ENCODE measurements at regions not wholly inside any gene's neighbourhood (a gene's known extent, or its start where the extent isn't known, plus 50 kb on each side); places are given as distances from the start of the nearest gene placed in this dataset.

- TF ChIP-seq FOXK2 (IDR thresholded peaks at IDR 0.05) (no peak), LEF1 (IDR thresholded peaks at IDR 0.05; ENCODE audit: borderline replicate concordance) (no peak), FOXM1 (IDR thresholded peaks at IDR 0.05; ENCODE audit: borderline replicate concordance) (no peak), BHLHE40 (IDR thresholded peaks at IDR 0.05; ENCODE audit: borderline replicate concordance) (no peak), PKNOX1 (IDR thresholded peaks at IDR 0.05) (no peak)
- CTCF ChIA-PET: no interaction called here
- no peak for DNase-seq (ENCODE audit: extremely low spot score)
- POLR2A ChIA-PET: no interaction called here
Observed at GRCh38 chr3:110384601-110385000, 687.0 kb upstream of the NECTIN3 start.

GRCh38 chr3:110389005-110389404, 682.6 kb upstream of the NECTIN3 start:
- DNase-seq (ENCODE audit: extremely low spot score): no peak
- TF ChIP-seq ELF4 (IDR thresholded peaks at IDR 0.05) (no peak), HDGF (IDR thresholded peaks at IDR 0.05; ENCODE audit: borderline replicate concordance) (no peak), CTBP1 (IDR thresholded peaks at IDR 0.05; ENCODE audit: borderline replicate concordance) (no peak), SUZ12 (IDR thresholded peaks at IDR 0.05) (no peak), ARNT (IDR thresholded peaks at IDR 0.05) (no peak), FOXM1 (IDR thresholded peaks at IDR 0.05; ENCODE audit: borderline replicate concordance) (no peak), L3MBTL2 (conservative IDR thresholded peaks at IDR 0.05) (no peak), SP1 (IDR thresholded peaks at IDR 0.05) (no peak), TARDBP (IDR thresholded peaks at IDR 0.05) (no peak), BHLHE40 (IDR thresholded peaks at IDR 0.05; ENCODE audit: borderline replicate concordance) (no peak), LEF1 (IDR thresholded peaks at IDR 0.05; ENCODE audit: borderline replicate concordance) (no peak), FOXA1 (IDR thresholded peaks at IDR 0.05) (no peak), PKNOX1 (IDR thresholded peaks at IDR 0.05) (no peak), NFRKB (IDR thresholded peaks at IDR 0.05) (no peak), ZNF384 (IDR thresholded peaks at IDR 0.05) (no peak), FOXK2 (IDR thresholded peaks at IDR 0.05) (no peak)
- CTCF ChIA-PET: no interaction called here
- POLR2A ChIA-PET: no interaction called here

DNA sequence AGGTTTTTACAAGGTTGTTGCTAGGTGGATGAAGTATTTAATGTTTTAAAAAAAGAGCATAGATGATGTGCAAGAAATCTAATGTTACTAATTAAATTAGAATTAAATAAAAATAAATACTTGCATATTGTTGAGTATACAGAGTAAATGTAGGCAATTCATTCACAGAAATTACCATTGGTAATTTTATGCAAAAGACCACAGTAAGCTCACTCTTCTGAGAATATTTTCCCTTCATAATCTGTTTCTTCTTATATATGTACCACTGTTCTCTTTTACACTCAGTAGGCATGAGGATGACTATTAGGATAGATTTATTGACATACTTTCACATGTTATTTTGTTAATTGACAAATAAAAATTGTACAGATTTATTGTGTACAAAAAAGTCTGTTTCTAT, 681.2 kb upstream of the NECTIN3 start:
- no peak for DNase-seq (ENCODE audit: extremely low spot score)
- CTCF ChIA-PET: no interaction called here
- POLR2A ChIA-PET: no interaction called here
- TF ChIP-seq L3MBTL2 (conservative IDR thresholded peaks at IDR 0.05) (no peak), CTBP1 (IDR thresholded peaks at IDR 0.05; ENCODE audit: borderline replicate concordance) (no peak), ZNF384 (IDR thresholded peaks at IDR 0.05) (no peak), PKNOX1 (IDR thresholded peaks at IDR 0.05) (no peak), BHLHE40 (IDR thresholded peaks at IDR 0.05; ENCODE audit: borderline replicate concordance) (no peak), ELF4 (IDR thresholded peaks at IDR 0.05) (no peak), SP1 (IDR thresholded peaks at IDR 0.05) (no peak), SUZ12 (IDR thresholded peaks at IDR 0.05) (no peak), ARNT (IDR thresholded peaks at IDR 0.05) (no peak), FOXK2 (IDR thresholded peaks at IDR 0.05) (no peak), NFRKB (IDR thresholded peaks at IDR 0.05) (no peak), HDGF (IDR thresholded peaks at IDR 0.05; ENCODE audit: borderline replicate concordance) (no peak), TARDBP (IDR thresholded peaks at IDR 0.05) (no peak), LEF1 (IDR thresholded peaks at IDR 0.05; ENCODE audit: borderline replicate concordance) (no peak), FOXA1 (IDR thresholded peaks at IDR 0.05) (no peak), FOXM1 (IDR thresholded peaks at IDR 0.05; ENCODE audit: borderline replicate concordance) (no peak)

- CTCF ChIA-PET: no interaction called here
- TF ChIP-seq L3MBTL2 (conservative IDR thresholded peaks at IDR 0.05) (no peak), TARDBP (IDR thresholded peaks at IDR 0.05) (no peak), SP1 (IDR thresholded peaks at IDR 0.05) (no peak), BHLHE40 (IDR thresholded peaks at IDR 0.05; ENCODE audit: borderline replicate concordance) (no peak), CTBP1 (IDR thresholded peaks at IDR 0.05; ENCODE audit: borderline replicate concordance) (no peak), FOXA1 (IDR thresholded peaks at IDR 0.05) (no peak), FOXK2 (IDR thresholded peaks at IDR 0.05) (no peak), FOXM1 (IDR thresholded peaks at IDR 0.05; ENCODE audit: borderline replicate concordance) (no peak), ELF4 (IDR thresholded peaks at IDR 0.05) (no peak), LEF1 (IDR thresholded peaks at IDR 0.05; ENCODE audit: borderline replicate concordance) (no peak), NFRKB (IDR thresholded peaks at IDR 0.05) (no peak), ZNF384 (IDR thresholded peaks at IDR 0.05) (no peak), PKNOX1 (IDR thresholded peaks at IDR 0.05) (no peak), SUZ12 (IDR thresholded peaks at IDR 0.05) (no peak), ARNT (IDR thresholded peaks at IDR 0.05) (no peak), HDGF (IDR thresholded peaks at IDR 0.05; ENCODE audit: borderline replicate concordance) (no peak)
Observed at GRCh38 chr3:110391042-110391441, 680.6 kb upstream of the NECTIN3 start.

DNA sequence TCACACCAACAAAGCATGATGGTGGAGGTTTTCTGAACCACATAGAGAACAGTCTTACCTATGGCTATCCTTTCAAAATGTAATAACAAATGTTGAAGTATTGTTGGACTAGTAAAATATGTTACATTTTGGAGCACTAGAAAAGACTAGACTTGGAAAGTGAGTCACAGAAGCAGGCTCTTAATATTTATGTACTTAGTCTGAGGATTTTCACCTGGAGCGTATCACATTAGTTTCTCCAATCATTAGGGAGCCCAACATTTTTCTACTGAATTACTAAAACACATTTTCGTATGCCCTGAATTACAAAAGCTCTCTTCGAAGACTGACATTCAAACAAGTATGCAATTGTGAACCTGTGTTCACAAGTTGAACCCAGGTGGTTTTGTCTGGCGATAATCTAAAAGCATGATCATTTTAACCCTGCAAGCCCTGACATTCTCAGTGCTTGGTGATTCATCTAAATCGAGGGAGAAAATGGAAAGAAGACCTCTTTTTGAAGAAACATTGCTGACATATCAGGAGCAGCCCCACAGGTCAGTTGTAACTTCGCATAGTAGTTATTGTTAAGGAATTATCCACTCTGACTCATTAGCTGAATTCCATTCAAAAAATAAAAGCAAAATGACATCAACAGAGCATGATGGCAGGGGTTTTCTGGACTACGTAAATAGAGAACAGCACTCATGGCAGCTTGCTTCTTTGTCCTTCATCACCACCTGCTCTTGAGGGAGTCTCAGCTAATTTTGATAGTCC, 679.8 kb upstream of the NECTIN3 start:
- TF ChIP-seq ARNT (IDR thresholded peaks at IDR 0.05) (no peak), CTBP1 (IDR thresholded peaks at IDR 0.05; ENCODE audit: borderline replicate concordance) (no peak), FOXK2 (IDR thresholded peaks at IDR 0.05) (no peak), FOXM1 (IDR thresholded peaks at IDR 0.05; ENCODE audit: borderline replicate concordance) (no peak), BHLHE40 (IDR thresholded peaks at IDR 0.05; ENCODE audit: borderline replicate concordance) (no peak), LEF1 (IDR thresholded peaks at IDR 0.05; ENCODE audit: borderline replicate concordance) (no peak), SP1 (IDR thresholded peaks at IDR 0.05) (no peak), PKNOX1 (IDR thresholded peaks at IDR 0.05) (no peak), ZNF384 (IDR thresholded peaks at IDR 0.05) (no peak), L3MBTL2 (conservative IDR thresholded peaks at IDR 0.05) (no peak), ELF4 (IDR thresholded peaks at IDR 0.05) (no peak), NFRKB (IDR thresholded peaks at IDR 0.05) (no peak), HDGF (IDR thresholded peaks at IDR 0.05; ENCODE audit: borderline replicate concordance) (no peak), TARDBP (IDR thresholded peaks at IDR 0.05) (no peak), SUZ12 (IDR thresholded peaks at IDR 0.05) (no peak), FOXA1 (IDR thresholded peaks at IDR 0.05) (no peak)
- DNase-seq (ENCODE audit: extremely low spot score): no peak
- ChIA-PET POLR2A (no interaction called here), CTCF (no interaction called here)

More at GRCh38 chr3:110391042-110391441, 680.6 kb upstream of the NECTIN3 start:
- DNase-seq (ENCODE audit: extremely low spot score): no peak
- POLR2A ChIA-PET: no interaction called here

Data from HEK293T (cell line).